GM21390 (cell line): ENCODE measurements at regions not wholly inside any gene's neighbourhood (a gene's known extent, or its start where the extent isn't known, plus 50 kb on each side); places are given as distances from the start of the nearest gene placed in this dataset.
"Not testable (repeated sequence)": the region's sequence is repeated elsewhere in the genome, so short reads cannot be mapped to it uniquely, and the experiment has no call there.

Source experiments
- ATAC-seq: cut with Tn5 transposase; IDR thresholded peaks from one replicate; pipeline ENCODE4 v1.9.1; 2021; ENCODE audit not compliant: unreplicated experiment

DNA sequence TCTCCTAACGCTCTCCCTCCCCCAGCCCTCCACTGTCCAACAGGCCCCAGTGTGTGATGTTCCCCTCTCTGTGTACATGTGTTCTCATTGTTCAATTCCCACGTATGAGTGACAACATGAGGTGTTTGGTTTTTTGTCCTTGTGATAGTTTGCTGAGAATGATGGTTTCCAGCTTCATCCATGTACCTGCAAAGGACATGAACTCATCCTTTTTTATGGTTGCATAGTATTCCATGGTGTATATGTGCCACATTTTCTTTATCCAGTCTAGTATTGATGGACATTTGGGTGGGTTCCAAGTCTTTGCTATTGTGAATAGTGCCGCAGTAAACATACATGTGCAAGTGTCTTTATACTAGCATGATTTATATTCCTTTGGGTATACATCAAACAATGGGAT is 347.4 kb downstream of the MAGEE1 start:
- not testable (repeated sequence) for ATAC-seq

DNA sequence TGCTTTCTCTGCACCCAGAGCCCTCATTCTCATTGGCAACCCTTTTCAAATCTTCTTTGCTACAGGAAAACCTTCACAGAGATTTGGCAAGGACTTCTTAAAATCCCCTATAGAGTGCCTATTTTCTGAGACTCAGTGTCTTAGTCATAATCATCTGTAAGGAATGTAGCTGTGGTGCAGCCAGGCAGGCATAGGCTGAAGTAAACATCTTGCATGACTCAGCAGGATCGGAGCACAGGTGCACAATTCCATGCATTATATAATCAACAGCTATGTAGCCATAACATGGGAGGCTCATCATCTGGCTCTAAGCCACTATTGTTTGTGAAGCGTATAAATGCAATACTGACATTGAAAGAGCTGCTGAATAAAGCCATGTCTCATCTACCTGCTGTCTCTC is 368.8 kb downstream of the MAGEE1 start:
- ATAC-seq = no peak

DNA sequence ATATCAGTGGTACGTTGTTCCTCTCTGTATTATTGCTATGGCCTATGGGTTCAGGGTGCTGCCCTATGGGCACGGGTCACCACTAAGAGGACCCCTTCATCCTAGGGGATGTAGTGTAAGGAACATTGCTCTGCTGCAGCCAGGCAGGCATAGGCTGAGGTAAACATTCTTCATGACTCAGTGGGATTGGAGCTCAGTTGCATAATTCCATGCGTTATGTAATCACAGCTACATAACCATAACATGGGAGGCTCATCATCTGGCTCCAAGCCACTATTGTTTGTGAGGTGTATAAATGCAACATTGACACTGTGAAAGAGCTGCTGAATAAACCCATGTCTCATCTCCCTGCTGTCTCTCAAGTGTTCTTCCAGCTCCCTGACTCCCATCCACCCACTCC is 375.2 kb downstream of the MAGEE1 start:
- no peak for ATAC-seq

DNA sequence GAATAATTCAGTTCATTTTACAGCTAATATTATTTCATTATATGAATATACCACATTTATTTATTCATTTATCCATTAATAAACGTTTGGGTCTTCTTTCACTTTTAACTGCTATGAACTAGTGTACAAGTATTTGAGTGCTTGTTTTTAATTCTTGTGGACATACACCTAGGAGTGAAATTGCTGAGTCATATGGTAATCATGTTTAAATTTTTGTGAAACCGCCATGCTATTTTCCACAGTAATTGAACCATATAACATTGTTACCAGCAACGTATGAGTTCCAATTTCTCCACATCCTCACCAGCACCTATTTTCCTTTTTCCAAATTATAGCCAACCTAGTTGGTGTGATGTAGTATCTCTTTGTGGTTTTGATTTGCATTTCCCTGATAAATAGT is 388.2 kb downstream of the MAGEE1 start:
- ATAC-seq = no peak

DNA sequence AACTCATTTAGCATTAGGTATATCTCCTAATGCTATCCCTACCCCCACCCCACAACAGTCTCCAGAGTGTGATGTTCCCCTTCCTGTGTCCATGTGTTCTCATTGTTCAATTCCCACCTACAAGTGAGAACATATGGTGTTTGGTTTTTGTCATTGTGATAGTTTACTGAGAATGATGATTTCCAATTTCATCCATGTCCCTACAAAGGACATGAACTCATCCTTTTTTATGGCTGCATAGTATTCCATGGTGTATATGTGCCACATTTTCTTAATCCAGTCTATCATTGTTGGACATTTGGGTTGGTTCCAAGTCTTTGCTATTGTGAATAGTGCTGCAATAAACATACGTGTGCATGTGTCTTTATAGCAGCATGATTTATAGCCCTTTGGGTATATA is 389.8 kb downstream of the MAGEE1 start:
- not testable (repeated sequence) for ATAC-seq

DNA sequence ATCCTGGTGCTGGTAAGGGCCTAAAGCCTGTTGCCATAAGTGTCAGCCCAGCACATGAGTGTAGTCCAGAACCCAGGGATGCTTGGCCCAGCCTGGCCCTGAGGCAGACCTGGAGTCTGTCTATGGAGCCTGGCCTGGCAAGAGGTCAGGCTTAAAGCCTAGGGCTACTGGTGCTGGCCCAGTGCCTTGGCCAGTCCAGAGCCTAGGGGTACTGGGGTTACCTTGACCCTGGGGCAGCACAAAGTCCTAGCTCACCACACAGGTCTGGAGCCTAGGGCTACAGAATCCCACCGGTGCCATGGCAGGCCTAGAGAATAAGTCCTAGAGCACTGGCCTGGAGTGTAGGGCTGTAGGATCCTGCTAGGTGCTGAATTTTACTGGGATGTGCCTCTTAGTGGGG is 393.8 kb downstream of the MAGEE1 start:
- no peak for ATAC-seq

DNA sequence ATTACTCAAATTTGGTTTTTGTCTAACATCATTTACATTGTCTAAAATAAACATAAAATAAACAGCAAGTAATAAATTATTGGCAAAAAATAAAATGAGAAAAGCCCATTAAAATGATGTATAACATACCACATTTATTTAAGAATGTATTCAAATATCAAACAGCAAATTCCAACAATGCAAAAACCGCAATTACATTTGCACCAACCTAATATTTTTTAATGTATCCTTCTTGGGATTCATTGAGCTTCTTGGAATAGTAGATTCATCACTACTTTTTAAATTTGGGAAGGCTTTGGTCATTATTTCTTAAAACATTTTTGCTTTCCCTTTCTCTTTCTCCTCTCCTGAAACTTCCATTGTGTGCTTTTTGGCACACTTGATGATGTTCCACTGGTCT is 400.2 kb downstream of the MAGEE1 start:
- no peak for ATAC-seq

DNA sequence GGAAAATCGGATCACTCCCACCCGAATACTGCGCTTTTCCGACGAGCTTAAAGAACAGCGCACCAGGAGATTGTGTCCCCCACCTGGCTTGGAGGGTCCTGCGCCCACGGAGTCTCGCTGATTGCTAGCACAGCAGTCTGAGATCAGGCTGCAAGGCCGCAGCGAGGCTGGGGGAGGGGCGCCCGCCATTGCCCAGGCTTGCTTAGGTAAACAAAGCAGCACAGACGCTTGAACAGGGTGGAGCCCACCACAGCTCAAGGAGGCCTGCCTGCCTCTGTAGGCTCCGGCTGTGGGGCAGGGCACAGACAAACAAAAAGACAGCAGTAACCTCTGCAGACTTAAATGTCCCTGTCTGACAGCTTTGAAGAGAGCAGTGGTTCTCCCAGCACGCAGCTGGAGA is 413.4 kb downstream of the MAGEE1 start:
- not testable (repeated sequence) for ATAC-seq

DNA sequence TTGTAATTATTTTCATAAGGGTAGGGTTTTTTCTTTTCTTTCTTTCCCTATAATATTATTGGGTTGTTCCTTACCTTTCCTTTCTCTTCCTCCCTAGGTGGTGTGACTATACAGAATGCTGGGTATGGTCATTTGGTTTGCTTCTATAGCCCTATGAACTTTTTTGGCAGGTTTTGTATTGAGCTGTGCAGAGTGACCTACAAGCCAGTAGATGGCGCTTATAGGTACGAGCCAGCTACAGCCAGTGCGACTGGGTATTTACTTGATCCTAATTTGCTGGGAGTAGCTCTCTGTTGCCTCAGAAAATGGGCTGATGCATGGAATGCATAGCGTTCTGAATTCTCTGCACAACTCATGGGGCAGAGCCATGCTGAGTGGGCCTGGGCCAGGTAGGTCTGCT is 423.3 kb downstream of the MAGEE1 start:
- ATAC-seq = no peak

DNA sequence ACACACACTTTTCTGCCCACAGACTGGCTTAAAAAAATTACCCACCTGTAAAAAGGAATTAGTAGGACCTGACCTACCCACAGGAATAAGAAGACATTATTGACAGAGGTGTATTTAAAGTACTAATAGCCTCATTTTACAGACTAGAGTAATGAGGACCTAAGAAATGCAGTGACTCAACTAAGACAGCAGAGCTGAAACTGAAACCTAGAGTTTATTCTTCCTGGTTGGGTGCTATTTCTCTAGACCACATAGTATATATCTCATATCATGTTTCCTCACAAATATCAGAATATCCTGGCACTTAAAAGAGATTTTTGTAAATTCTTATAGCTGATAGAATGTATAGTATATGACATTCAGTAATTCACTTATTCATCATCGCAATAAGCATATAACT is 435.0 kb downstream of the MAGEE1 start:
- ATAC-seq = no peak

DNA sequence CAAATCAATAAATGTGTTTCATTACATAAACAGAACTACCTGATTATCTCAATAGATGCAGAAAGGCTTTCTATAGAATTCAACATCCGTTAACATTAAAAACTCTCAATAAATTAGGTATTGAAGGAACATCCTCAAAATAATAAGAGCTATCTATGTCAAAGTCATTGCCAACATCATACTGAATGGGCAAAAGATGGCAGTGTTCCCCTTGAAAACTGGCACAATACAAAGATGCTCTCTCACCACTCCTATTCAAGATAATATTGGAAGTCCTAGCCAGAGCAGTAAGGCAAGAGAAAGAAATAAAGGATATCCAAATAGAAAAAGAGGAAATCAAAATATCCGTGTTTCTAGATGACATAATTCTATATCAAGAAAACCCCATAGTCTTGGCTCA is 466.4 kb downstream of the MAGEE1 start:
- ATAC-seq = no peak

DNA sequence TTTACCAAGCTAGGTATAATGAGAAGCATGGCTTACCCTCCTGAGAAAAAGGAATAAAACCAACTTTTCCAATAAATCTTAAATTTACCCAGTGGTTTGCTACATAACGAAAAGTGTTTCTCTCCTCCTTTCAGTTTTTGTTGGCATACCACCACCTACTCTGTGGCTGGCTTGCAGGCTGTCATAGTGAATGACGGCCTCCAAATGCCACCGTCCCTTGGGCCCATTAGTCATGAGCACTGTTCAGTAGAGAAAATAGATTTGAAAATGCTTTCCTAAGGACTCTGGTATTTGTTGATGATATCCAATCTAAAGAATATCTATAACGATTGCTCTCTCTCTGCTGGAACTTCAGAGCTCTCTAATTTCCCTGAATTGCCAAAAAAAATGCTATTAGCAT is 488.3 kb downstream of the MAGEE1 start:
- ATAC-seq = no peak

DNA sequence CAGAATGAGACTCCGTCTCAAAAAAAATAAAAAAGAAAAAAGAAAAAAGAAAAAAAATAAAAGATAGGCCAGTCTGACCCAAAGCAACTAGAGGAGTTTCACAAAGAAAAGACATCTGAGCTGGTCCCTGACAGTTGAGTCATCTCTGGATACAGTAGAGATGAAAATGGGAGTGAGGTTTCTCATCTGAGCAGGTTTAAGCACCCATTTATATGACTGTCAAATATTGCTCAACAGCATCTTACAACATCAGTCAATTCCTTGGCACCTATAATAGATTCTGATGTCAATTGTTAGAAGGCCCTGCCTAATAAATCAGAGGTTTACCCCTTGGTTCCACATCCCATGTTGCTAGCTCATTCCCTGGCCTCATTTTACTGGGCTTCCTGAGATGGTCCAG is 490.5 kb downstream of the MAGEE1 start:
- ATAC-seq = no peak

- no peak for ATAC-seq
Measured at GRCh38 chrX:76919761-76920160, 492.3 kb downstream of the MAGEE1 start.

- no peak for ATAC-seq
Measured at GRCh38 chrX:76920607-76921006, 493.1 kb downstream of the MAGEE1 start.

DNA sequence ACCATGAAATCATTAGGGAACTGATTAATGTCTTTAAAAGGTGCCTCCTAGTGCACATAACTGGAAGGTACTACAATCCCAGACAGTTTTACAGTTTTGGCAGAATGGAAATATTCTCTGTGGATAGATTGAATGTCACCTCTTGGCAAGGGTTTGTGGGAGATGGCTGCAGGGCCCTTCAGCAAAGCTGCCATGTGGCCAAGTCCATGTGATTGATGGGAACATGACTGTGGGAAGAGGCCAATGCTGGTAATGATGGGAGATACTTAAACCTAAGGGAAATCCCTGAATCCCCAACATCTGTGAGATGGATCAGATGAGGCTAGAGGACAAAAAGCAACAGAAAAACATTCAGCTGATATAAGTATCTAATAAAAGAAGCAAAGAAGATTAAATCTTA is 493.7 kb downstream of the MAGEE1 start:
- no peak for ATAC-seq

- ATAC-seq = no peak
Measured at GRCh38 chrX:76922100-76922499, 494.6 kb downstream of the MAGEE1 start.

DNA sequence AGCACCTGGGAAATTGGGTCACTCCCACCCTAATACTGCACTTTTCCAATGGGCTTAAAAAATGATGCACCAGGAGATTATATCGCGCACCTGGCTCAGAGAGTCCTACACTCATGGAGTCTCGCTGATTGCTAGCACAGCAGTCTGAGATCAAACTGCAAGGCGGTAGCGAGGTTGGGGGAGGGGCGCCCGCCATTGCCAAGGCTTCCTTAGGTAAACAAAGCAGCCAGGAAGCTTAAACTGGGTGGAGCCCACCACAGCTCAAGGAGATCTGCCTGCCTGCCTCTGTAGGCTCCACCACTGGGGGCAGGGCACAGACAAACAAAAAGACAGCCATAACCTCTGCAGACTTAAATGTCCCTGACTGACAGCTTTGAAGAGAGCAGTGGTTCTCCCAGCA is 497.1 kb downstream of the MAGEE1 start:
- not testable (repeated sequence) for ATAC-seq

DNA sequence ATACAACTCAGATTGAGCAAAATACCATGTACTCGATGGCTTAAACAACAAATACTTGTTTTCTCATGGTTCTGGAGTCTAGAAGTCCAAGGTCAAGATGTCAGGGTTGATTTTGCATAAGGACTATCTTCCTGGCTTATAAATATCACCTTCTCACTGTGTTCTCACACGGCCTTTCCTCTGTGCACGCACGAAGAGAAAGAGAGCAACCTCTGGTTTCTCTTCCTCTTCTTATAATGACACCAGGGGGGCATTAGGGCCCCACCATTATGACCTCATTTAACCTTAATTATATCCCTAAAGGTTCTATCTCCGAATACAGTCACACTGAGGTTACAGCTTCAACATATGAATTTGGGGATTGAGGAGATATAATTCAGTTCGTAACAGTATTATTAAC is 504.0 kb downstream of the MAGEE1 start:
- no peak for ATAC-seq

- no peak for ATAC-seq
Measured at GRCh38 chrX:76957485-76957884, 489.7 kb upstream of the FGF16 start.

DNA sequence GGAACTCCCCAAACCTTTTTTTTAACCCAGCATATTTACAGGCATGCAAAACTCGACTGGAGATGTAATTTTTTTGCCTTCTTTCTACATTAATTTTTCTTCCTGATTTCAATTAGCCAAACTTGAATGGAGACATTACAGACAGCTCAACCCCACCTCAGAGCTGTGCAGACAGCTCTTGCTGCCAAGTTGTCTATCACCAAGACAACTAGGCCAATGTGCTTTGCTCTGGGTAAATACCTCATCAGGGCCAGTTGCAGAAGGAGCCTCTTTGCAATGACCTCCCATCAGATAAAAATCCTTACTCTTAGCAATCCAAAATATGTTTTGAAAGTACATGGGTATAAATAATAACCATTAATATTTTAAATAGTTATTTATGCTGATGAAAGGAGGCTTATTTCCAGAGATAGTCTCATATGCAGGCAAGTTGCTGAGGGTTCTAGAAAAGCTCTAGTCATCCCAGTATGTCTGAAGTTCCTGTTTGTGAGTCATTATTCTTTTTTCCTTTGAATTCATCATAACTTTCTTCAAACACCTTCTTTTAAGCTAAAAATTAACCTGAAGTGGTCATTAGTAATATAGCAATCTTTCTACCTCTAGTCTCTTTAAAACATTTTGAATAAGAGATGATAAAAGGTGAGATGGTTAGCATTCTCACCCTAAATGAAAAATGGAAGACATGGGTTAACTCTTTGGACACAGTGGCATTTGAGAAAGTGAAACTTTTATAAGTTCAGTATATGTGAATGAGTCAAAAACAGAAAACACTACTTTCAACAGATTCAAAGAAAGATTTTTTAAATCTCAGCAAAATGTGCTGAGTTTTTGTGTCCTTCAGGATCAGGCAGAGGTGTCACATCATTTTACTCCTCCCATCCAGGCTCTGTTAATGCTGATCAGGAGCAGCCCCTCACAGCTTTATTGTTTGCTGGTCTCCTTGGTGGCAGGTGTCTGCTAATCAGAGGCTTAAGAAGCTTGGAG is 475.5 kb upstream of the FGF16 start:
- ATAC-seq = peak; percentile 68

DNA sequence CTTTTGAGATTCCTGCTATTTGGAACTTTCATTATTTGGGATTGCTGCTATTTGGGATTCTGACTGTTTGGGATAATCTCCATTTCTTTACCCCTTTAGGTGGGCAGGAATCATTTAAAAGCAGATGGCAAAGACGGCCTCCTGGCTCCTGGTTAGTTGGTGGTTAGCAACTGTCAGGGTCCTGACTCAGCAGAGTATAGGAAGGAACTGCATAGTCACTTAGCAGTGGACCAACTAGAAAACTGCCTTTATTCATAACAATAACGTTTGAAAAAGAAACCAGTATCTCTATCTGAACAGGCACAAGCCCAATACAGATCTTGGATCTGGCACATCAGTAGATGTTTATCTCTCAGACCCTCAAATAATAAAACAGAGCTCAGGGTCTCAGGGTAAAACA is 469.7 kb upstream of the FGF16 start:
- ATAC-seq = no peak

- ATAC-seq = no peak
Measured at GRCh38 chrX:76987381-76987780, 459.8 kb upstream of the FGF16 start.
